Neural cell (in vitro differentiated cells): ENCODE measurements at regions not wholly inside any gene's neighbourhood (a gene's known extent, or its start where the extent isn't known, plus 50 kb on each side); places are given as distances from the start of the nearest gene placed in this dataset.

Experiments
- H2AFZ ChIP-seq: fragments of 200-600, 300-800 bp; sonication (generic), shearing (Covaris generic); 2 replicates; pipeline ENCODE4 v1.6.0; 2014; ENCODE audit warnings: low read depth, mild to moderate bottlenecking, antibody characterized with exemption, low read length, moderate library complexity
- H3F3A ChIP-seq: fragments of 200-600 bp; shearing (Covaris generic); 2 replicates; pipeline ENCODE4 v1.6.1; 2016; ENCODE audit warnings: mild to moderate bottlenecking, moderate library complexity, mixed read lengths, antibody characterized with exemption, low read length; ENCODE audit not compliant: insufficient read depth, poor library complexity, severe bottlenecking
- H3K27ac ChIP-seq: fragments of 200-600, 300-800 bp; sonication (generic), shearing (Covaris generic); 2 replicates; pipeline ENCODE4 v1.5.1; 2014; ENCODE audit warnings: mild to moderate bottlenecking, low read length, moderate library complexity
- H3K27me3 ChIP-seq: fragments of 300-800, 200-600 bp; sonication (generic), shearing (Covaris generic); 2 replicates; pipeline ENCODE4 v1.6.0; 2014; ENCODE audit warnings: mild to moderate bottlenecking, low read depth, low read length, moderate library complexity; ENCODE audit not compliant: insufficient read depth
- H3K36me3 ChIP-seq: fragments of 300-800, 200-600 bp; sonication (generic), shearing (Covaris generic); 2 replicates; pipeline ENCODE4 v1.5.1; 2014; ENCODE audit warnings: mild to moderate bottlenecking, antibody characterized with exemption, low read length, moderate library complexity; ENCODE audit not compliant: insufficient read depth
- H3K4me2 ChIP-seq: fragments of 300-800, 200-600 bp; sonication (generic), shearing (Covaris generic); 2 replicates; pipeline ENCODE4 v1.6.0; 2014; ENCODE audit warnings: mild to moderate bottlenecking, low read length
- H3K4me3 ChIP-seq: fragments of 300-800, 200-600 bp; sonication (generic), shearing (Covaris generic); 2 replicates; pipeline ENCODE4 v1.5.1; 2014; ENCODE audit warnings: mild to moderate bottlenecking, low read length, moderate library complexity
- H3K79me2 ChIP-seq: fragments of 200-600 bp; shearing (Covaris generic); replicated peaks from 2 replicates; pipeline ENCODE4 v1.6.0; 2014; ENCODE audit warnings: mild to moderate bottlenecking, low read length, moderate library complexity; ENCODE audit not compliant: insufficient read depth
- H3K9ac ChIP-seq: fragments of 300-800, 200-600 bp; sonication (generic), shearing (Covaris generic); 2 replicates; pipeline ENCODE4 v1.6.1; 2016; ENCODE audit warnings: mild to moderate bottlenecking, low read length, mixed read lengths
- H3K9me2 ChIP-seq: fragments of 200-600 bp; shearing (Covaris generic); 2 replicates; pipeline ENCODE4 v1.6.1; 2016; ENCODE audit warnings: mild to moderate bottlenecking, low read length, mixed read lengths; ENCODE audit not compliant: insufficient read depth
- H3K9me3 ChIP-seq: fragments of 200-600, 300-800 bp; sonication (generic), shearing (Covaris generic); 2 replicates; pipeline ENCODE4 v1.6.1; 2016; ENCODE audit warnings: mild to moderate bottlenecking, mixed run types, low read length, moderate library complexity, mixed read lengths
- H4K20me1 ChIP-seq: fragments of 200-600 bp; shearing (Covaris generic); 2 replicates; pipeline ENCODE4 v1.6.1; 2016; ENCODE audit warnings: mild to moderate bottlenecking, mixed run types; ENCODE audit not compliant: insufficient read depth
- CTCF ChIP-seq: fragments of 450-650 bp; IDR thresholded peaks from 2 replicates; pipeline ENCODE4 v1.5.1; 2014; ENCODE audit warnings: antibody characterized with exemption, mild to moderate bottlenecking, moderate library complexity; ENCODE audit not compliant: poor library complexity, severe bottlenecking
- EP300 ChIP-seq: fragments of 450-650 bp; conservative IDR thresholded peaks from 2 replicates; pipeline ENCODE4 v1.6.1; 2014; ENCODE audit warnings: antibody characterized with exemption, mild to moderate bottlenecking, moderate library complexity; ENCODE audit not compliant: poor library complexity, severe bottlenecking
- EZH2 ChIP-seq: fragments of 200-600, 300-800 bp; shearing (Covaris generic), sonication (generic); IDR thresholded peaks from 2 replicates; pipeline ENCODE4 v1.6.1; 2014; ENCODE audit warnings: antibody characterized with exemption, low read length, borderline replicate concordance, mild to moderate bottlenecking; ENCODE audit not compliant: insufficient read depth, poor library complexity, severe bottlenecking
- MXI1 ChIP-seq: fragments of 450-650 bp; conservative IDR thresholded peaks from 2 replicates; pipeline ENCODE4 v1.6.1; 2014; ENCODE audit warnings: antibody characterized with exemption, mild to moderate bottlenecking; ENCODE audit not compliant: poor library complexity, severe bottlenecking
- POLR2AphosphoS5 ChIP-seq: IDR thresholded peaks from 2 replicates; pipeline ENCODE4 v1.6.1; 2012
- RAD21 ChIP-seq: fragments of 450-650 bp; conservative IDR thresholded peaks from 2 replicates; pipeline ENCODE4 v1.6.1; 2014; ENCODE audit warnings: antibody characterized with exemption, mild to moderate bottlenecking, moderate library complexity
- REST ChIP-seq: IDR thresholded peaks from 2 replicates; pipeline ENCODE4 v1.6.1; 2012; ENCODE audit warnings: borderline replicate concordance
- SMC3 ChIP-seq: fragments of 450-650 bp; conservative IDR thresholded peaks from 2 replicates; pipeline ENCODE4 v1.6.1; 2014; ENCODE audit warnings: antibody characterized with exemption, mild to moderate bottlenecking, moderate library complexity; ENCODE audit not compliant: poor library complexity
- TAF1 ChIP-seq: IDR thresholded peaks from 2 replicates; pipeline ENCODE4 v1.6.1; 2012; ENCODE audit warnings: low read depth

- Histone ChIP-seq H3K9me3 (no peaks in the 10 kb centered on the region), H3K27me3 (no peaks in the 10 kb centered on the region), H3F3A (no peaks in the 10 kb centered on the region), H3K27ac (no peak overlapping the region), H3K4me2 (no peak overlapping the region), H3K4me3 (no peak overlapping the region), H3K79me2 (no peaks in the 10 kb centered on the region), H2AFZ (no peak overlapping the region), H3K36me3 (no peaks in the 10 kb centered on the region), H4K20me1 (no peaks in the 10 kb centered on the region), H3K9ac (no peak overlapping the region), H3K9me2 (no peaks in the 10 kb centered on the region)
- TF ChIP-seq MXI1 (no peak), SMC3 (no peak), EP300 (no peak), POLR2AphosphoS5 (no peak), TAF1 (no peak), REST (no peak), RAD21 (no peak), EZH2 (no peak), CTCF (no peak)
Measured at GRCh38 chr18:75489493-75490190, 62.1 kb upstream of the SMIM21 start.

- no peak overlapping the region for H3K27ac ChIP-seq
- H3F3A ChIP-seq, result no peaks in the 10 kb centered on the region
- H3K4me2 ChIP-seq, result no peak overlapping the region
- no peak overlapping the region for H3K4me3 ChIP-seq
- no peaks in the 10 kb centered on the region for H4K20me1 ChIP-seq
- H2AFZ ChIP-seq, result no peak overlapping the region
- H3K36me3 ChIP-seq, result no peaks in the 10 kb centered on the region
- H3K9ac ChIP-seq, result no peak overlapping the region
- TF ChIP-seq EP300 (no peak), RAD21 (no peak), POLR2AphosphoS5 (no peak), REST (no peak), CTCF (no peak), MXI1 (no peak), SMC3 (no peak), EZH2 (no peak), TAF1 (no peak)
- no peaks in the 10 kb centered on the region for H3K27me3 ChIP-seq
- H3K9me2 ChIP-seq, result no peaks in the 10 kb centered on the region
- no peaks in the 10 kb centered on the region for H3K9me3 ChIP-seq
- no peaks in the 10 kb centered on the region for H3K79me2 ChIP-seq
Measured at GRCh38 chr18:75483662-75484061, 56.2 kb upstream of the SMIM21 start.
